Cardiac fibroblast (primary cell): ENCODE measurements at regions not wholly inside any gene's neighbourhood (a gene's known extent, or its start where the extent isn't known, plus 50 kb on each side); places are given as distances from the start of the nearest gene placed in this dataset.
A peak's percentile ranks its signal among the peaks of the same experiment; 100 is the strongest.

Experiments
- DNase-seq, 2 donors: peaks; one replicate each; pipeline versions ENCODE4 v3.0.0 to v3.0.0-alpha.2; 2010; ENCODE audit warnings: low read depth in 2 of 2
- H3K4me3 ChIP-seq, 2 donors: replicated peaks in 1 of 2; 1 replicate in 1 of 2; 2 replicates in 1 of 2; pipeline ENCODE4 v1.5.1; 2011; ENCODE audit warnings: low read depth in 2 of 2, low read length in 2 of 2, mild to moderate bottlenecking in 2 of 2, moderate library complexity in 1 of 2
- CTCF ChIP-seq: IDR thresholded peaks from one replicate; pipeline ENCODE4 v1.5.1; 2011; ENCODE audit warnings: low read depth, mild to moderate bottlenecking, low read length, inconsistent platforms

GRCh38 chr5:159657298-159657697, 259.0 kb upstream of the ADRA1B start:
- H3K4me3 ChIP-seq: no peak overlapping the region
- no peak for DNase-seq
- TF ChIP-seq CTCF: no peak

GRCh38 chr5:159657771-159658170, 258.5 kb upstream of the ADRA1B start:
- no peak overlapping the region for H3K4me3 ChIP-seq
- DNase-seq: peak in 1 of 2 donors; percentile 17
- no peak for TF ChIP-seq CTCF

- no peak for TF ChIP-seq CTCF
- H3K4me3 ChIP-seq: no peak overlapping the region
- DNase-seq: no peak
Observed at GRCh38 chr5:159658266-159658925, 257.9 kb upstream of the ADRA1B start.

- TF ChIP-seq CTCF: no peak
- H3K4me3 ChIP-seq: no peak overlapping the region
- DNase-seq: peak in 1 of 2 donors; percentile 25
Observed at GRCh38 chr5:159660401-159660800, 255.9 kb upstream of the ADRA1B start.

- DNase-seq: peak in 1 of 2 donors; percentile 8
- TF ChIP-seq CTCF: no peak
- no peak overlapping the region for H3K4me3 ChIP-seq
Observed at GRCh38 chr5:159663986-159664385, 252.3 kb upstream of the ADRA1B start.

GRCh38 chr5:159667286-159667685, 249.0 kb upstream of the ADRA1B start:
- DNase-seq: no peak
- no peak overlapping the region for H3K4me3 ChIP-seq
- no peak for TF ChIP-seq CTCF

GRCh38 chr5:159668556-159668955, 247.7 kb upstream of the ADRA1B start:
- TF ChIP-seq CTCF: no peak
- no peak overlapping the region for H3K4me3 ChIP-seq
- DNase-seq: no peak
